H1 (cell line): ENCODE measurements at regions not wholly inside any gene's neighbourhood (a gene's known extent, or its start where the extent isn't known, plus 50 kb on each side); places are given as distances from the start of the nearest gene placed in this dataset.

Experiments used
- CTCF ChIA-PET: fragments of 300-600 bp; sonication (Branson Sonifier 250); formaldehyde crosslinking; loops from one replicate; lab custom pipeline; 2021; ENCODE audit not compliant: partially characterized antibody; lab: Charles Lee
- POLR2A ChIA-PET: fragments of 300-600 bp; sonication (Branson Sonifier 250); formaldehyde crosslinking; loops from one replicate; lab custom pipeline; 2021; ENCODE audit warnings: inconsistent platforms; ENCODE audit not compliant: partially characterized antibody; lab: Charles Lee
- DNase-seq, 2 experiments: peaks; one replicate each; pipeline versions ENCODE4 v3.0.0 to v3.0.0-alpha.2; 2010 to 2022; ENCODE audit warnings: low spot score in 2 of 2, low read depth in 1 of 2, mixed read lengths in 1 of 2
- FAIRE-seq: peaks from 2 replicates; lab custom pipeline; 2011; peaks lifted over from hg19 to GRCh38; lab: Jason Lieb, UNC
- H2AFZ ChIP-seq: 2 replicates; pipeline ENCODE4 v1.8.1; 2012; ENCODE audit warnings: low read length, inconsistent platforms
- H2AK5ac ChIP-seq: 2 replicates; pipeline ENCODE4 v1.6.1; 2013; ENCODE audit warnings: low read depth, low read length
- H2BK120ac ChIP-seq: replicated peaks from 2 replicates; pipeline ENCODE3; 2013; ENCODE audit warnings: low read depth, low read length, inconsistent platforms
- H2BK12ac ChIP-seq: 2 replicates; pipeline ENCODE4 v1.6.1; 2013; ENCODE audit warnings: low read depth, low read length
- H2BK15ac ChIP-seq: 2 replicates; pipeline ENCODE4 v1.6.1; 2013; ENCODE audit warnings: low read length
- H2BK20ac ChIP-seq: 2 replicates; pipeline ENCODE4 v1.6.1; 2013; ENCODE audit warnings: low read length
- H2BK5ac ChIP-seq: 2 replicates; pipeline ENCODE4 v1.6.1; 2013; ENCODE audit warnings: low read depth, low read length
- H3K14ac ChIP-seq: 2 replicates; pipeline ENCODE4 v1.6.1; 2013; ENCODE audit warnings: inconsistent platforms; ENCODE audit not compliant: insufficient read length
- H3K18ac ChIP-seq: 2 replicates; pipeline ENCODE4 v1.6.1; 2013; ENCODE audit warnings: low read length; ENCODE audit errors: extremely low read depth
- H3K23ac ChIP-seq: 2 replicates; pipeline ENCODE4 v1.6.1; 2013; ENCODE audit warnings: inconsistent platforms; ENCODE audit not compliant: insufficient read length
- H3K23me2 ChIP-seq: 2 replicates; pipeline ENCODE4 v1.6.1; 2013; ENCODE audit warnings: low read depth, low read length
- H3K27ac ChIP-seq: 2 replicates; pipeline ENCODE4 v1.6.1; 2011; ENCODE audit warnings: low read depth, low read length, inconsistent platforms
- H3K27me3 ChIP-seq, 4 experiments: replicated peaks in 1 of 4; 1 replicate in 1 of 4; 2 replicates in 3 of 4; pipeline versions ENCODE4 v1.6.1 to v1.8.1; 2011 to 2013; ENCODE audit warnings: low read length in 3 of 4, mild to moderate bottlenecking in 3 of 4, inconsistent platforms in 2 of 4, mixed read lengths in 2 of 4, moderate library complexity in 1 of 4; ENCODE audit not compliant: control insufficient read depth in 3 of 4, insufficient read depth in 3 of 4; ENCODE audit errors: extremely low read depth in 1 of 4
- H3K36me3 ChIP-seq, 4 experiments: 2 replicates each; pipeline versions ENCODE4 v1.6.1 to v1.8.1; 2011 to 2013; ENCODE audit warnings: mild to moderate bottlenecking in 4 of 4, low read length in 3 of 4, moderate library complexity in 2 of 4, control low read depth in 1 of 4, inconsistent platforms in 1 of 4; ENCODE audit not compliant: insufficient read depth in 4 of 4, control insufficient read depth in 2 of 4
- H3K4ac ChIP-seq: replicated peaks from 2 replicates; pipeline ENCODE3; 2013; ENCODE audit warnings: low read length, low read depth, mixed read lengths, inconsistent platforms; ENCODE audit not compliant: insufficient read length
- H3K4me1 ChIP-seq, 4 experiments: replicated peaks in 1 of 4; 1 replicate in 1 of 4; 2 replicates in 3 of 4; pipeline versions ENCODE4 v1.6.1 to v1.8.1; 2011 to 2013; ENCODE audit warnings: low read length in 3 of 4, inconsistent platforms in 2 of 4, mixed read lengths in 1 of 4; ENCODE audit not compliant: insufficient read depth in 4 of 4, control insufficient read depth in 3 of 4
- H3K4me2 ChIP-seq, 2 experiments: 2 replicates each; pipeline versions ENCODE4 v1.6.1 to v1.8.1; 2011 to 2013; ENCODE audit warnings: low read depth in 2 of 2, low read length in 2 of 2, control low read depth in 1 of 2, inconsistent platforms in 1 of 2, mild to moderate bottlenecking in 1 of 2; ENCODE audit not compliant: insufficient read depth in 1 of 2
- H3K4me3 ChIP-seq, 4 experiments: fragments of 200-600, 300-600 bp in 1 of 4; sonication (generic), shearing (Covaris generic), sonication (Bioruptor Twin) in 1 of 4; 2 replicates each; pipeline versions ENCODE4 v1.5.1 to v1.8.1; 2011 to 2016; ENCODE audit warnings: low read length in 4 of 4, low read depth in 3 of 4, control low read depth in 2 of 4, inconsistent platforms in 2 of 4, mild to moderate bottlenecking in 2 of 4, mixed read lengths in 1 of 4, moderate library complexity in 1 of 4; ENCODE audit not compliant: insufficient read depth in 2 of 4; ENCODE audit errors: extremely low read depth in 1 of 4
- H3K56ac ChIP-seq: replicated peaks from 2 replicates; pipeline ENCODE3; 2013; ENCODE audit warnings: low read depth, mild to moderate bottlenecking, mixed read lengths, low read length, inconsistent platforms; ENCODE audit not compliant: insufficient read length
- H3K79me1 ChIP-seq: 2 replicates; pipeline ENCODE4 v1.6.1; 2013; ENCODE audit warnings: low read depth, low read length, control low read depth
- H3K79me2 ChIP-seq, 2 experiments: 2 replicates each; pipeline versions ENCODE4 v1.6.1 to v1.8.1; 2012 to 2013; ENCODE audit warnings: low read length in 2 of 2, mild to moderate bottlenecking in 2 of 2, inconsistent platforms in 1 of 2; ENCODE audit not compliant: insufficient read depth in 2 of 2, control insufficient read depth in 1 of 2
- H3K9ac ChIP-seq, 4 experiments: replicated peaks in 1 of 4; 1 replicate in 1 of 4; 2 replicates in 3 of 4; pipeline versions ENCODE4 v1.6.1 to v1.8.1; 2011 to 2013; ENCODE audit warnings: low read depth in 3 of 4, low read length in 3 of 4, control low read depth in 2 of 4, mild to moderate bottlenecking in 2 of 4, moderate library complexity in 2 of 4, inconsistent platforms in 1 of 4; ENCODE audit errors: extremely low read depth in 1 of 4
- H3K9me3 ChIP-seq, 2 experiments: 2 replicates each; pipeline versions ENCODE4 v1.6.1 to v1.8.1; 2012 to 2013; ENCODE audit warnings: mild to moderate bottlenecking in 2 of 2, moderate library complexity in 2 of 2, control low read depth in 1 of 2, inconsistent platforms in 1 of 2, low read depth in 1 of 2, low read length in 1 of 2, mixed read lengths in 1 of 2; ENCODE audit not compliant: insufficient read depth in 2 of 2
- H4K20me1 ChIP-seq, 2 experiments: replicated peaks in 1 of 2; 2 replicates each; pipeline versions ENCODE3 to v1.8.1; 2011 to 2013; ENCODE audit warnings: inconsistent platforms in 2 of 2, low read length in 2 of 2, mild to moderate bottlenecking in 1 of 2; ENCODE audit not compliant: insufficient read depth in 2 of 2, control insufficient read depth in 1 of 2
- H4K5ac ChIP-seq: 2 replicates; pipeline ENCODE4 v1.6.1; 2013; ENCODE audit warnings: low read length, low read depth, mixed read lengths, inconsistent platforms; ENCODE audit not compliant: insufficient read length
- H4K8ac ChIP-seq: 2 replicates; pipeline ENCODE4 v1.8.0; 2013; ENCODE audit warnings: mild to moderate bottlenecking, moderate library complexity, low read length, inconsistent platforms; ENCODE audit not compliant: insufficient read depth; ENCODE audit errors: extremely low read depth
- H4K91ac ChIP-seq: replicated peaks from 2 replicates; pipeline ENCODE3; 2013; ENCODE audit warnings: low read length, mixed read lengths, inconsistent platforms; ENCODE audit not compliant: insufficient read length
- HDAC6 ChIP-seq: IDR thresholded peaks from one replicate; pipeline ENCODE4 v1.7.1; 2012; ENCODE audit warnings: low read depth, mild to moderate bottlenecking, inconsistent platforms, low read length, moderate library complexity
- WGBS, 2 experiments: shearing (Covaris generic) in 1 of 2; methylation state at CpG; one replicate each; pipeline versions ENCODE4 v1.1.6 to v1.1.7; 2013 to 2015; ENCODE audit warnings: low lambda C conversion rate in 2 of 2, mixed read lengths in 2 of 2, inconsistent platforms in 1 of 2, low coverage in 1 of 2, missing lambda C conversion rate in 1 of 2; ENCODE audit not compliant: insufficient replicate concordance in 2 of 2, insufficient coverage in 1 of 2, insufficient read length in 1 of 2; ENCODE audit errors: extremely low coverage in 1 of 2, missing lambda C conversion rate in 1 of 2; 5-methylcytosine and 5-hydroxymethylcytosine counted together

- no peak for DNase-seq
- Histone ChIP-seq H3K23me2 (no peaks in the 10 kb centered on the region), H2AFZ (no peak overlapping the region), H3K4ac (no peak overlapping the region), H3K79me2 (no peaks in the 10 kb centered on the region), H3K79me1 (no peaks in the 10 kb centered on the region), H3K36me3 (no peaks in the 10 kb centered on the region; a peak in 1 of 8 replicates), H3K18ac (no peak overlapping the region), H3K56ac (no peak overlapping the region), H2AK5ac (no peak overlapping the region), H2BK15ac (no peak overlapping the region), H3K14ac (no peak overlapping the region), H2BK12ac (no peak overlapping the region), H2BK120ac (no peak overlapping the region), H3K4me2 (no peak overlapping the region), H2BK5ac (no peak overlapping the region), H3K27me3 (no peaks in the 10 kb centered on the region), H4K20me1 (no peaks in the 10 kb centered on the region), H4K8ac (no peak overlapping the region), H2BK20ac (no peak overlapping the region), H4K91ac (no peak overlapping the region), H4K5ac (no peak overlapping the region), H3K27ac (no peak overlapping the region), H3K9me3 (peaks cover 10 to 13% of the 10 kb centered on the region in 2 experiments), H3K4me1 (no peaks in the 10 kb centered on the region), H3K9ac (no peak overlapping the region), H3K4me3 (no peak overlapping the region), H3K23ac (no peak overlapping the region)
- ChIA-PET CTCF (interaction anchor here (0.6 to 0.7 kb wide), 2 partner anchors 223 to 263 kb away, joined by 3 read pairs; no protein-coding TSS in a partner anchor), POLR2A (no interaction called here)
- no peak for FAIRE-seq
- WGBS, 2 experiments: 100% methylated on average over 2 of the region's 2 CpGs; no CpG with 5 or more reads in 1 of the 2 experiments
- TF ChIP-seq HDAC6: no peak
Observed at GRCh38 chr16:49085686-49086085, 196.0 kb downstream of the CBLN1 start.
